SK-N-SH (cell line): ENCODE measurements at regions not wholly inside any gene's neighbourhood (a gene's known extent, or its start where the extent isn't known, plus 50 kb on each side); places are given as distances from the start of the nearest gene placed in this dataset.

Experiments used
- CTCF ChIA-PET: fragments of 300-600, 350-600 bp; formaldehyde crosslinking; extraction: SDS; loops from one replicate; lab custom pipeline; 2021; lab: Yijun Ruan, JAX
- POLR2A ChIA-PET: fragments of 350-600 bp; sonication (Branson Sonifier 250); formaldehyde crosslinking; extraction: SDS; loops from one replicate; lab custom pipeline; 2020; ENCODE audit warnings: antibody characterized with exemption, inconsistent platforms; lab: Yijun Ruan, JAX
- DNase-seq: peaks from one replicate; pipeline ENCODE4 v3.0.0; 2012
- H2AFZ ChIP-seq: fragments of 200-600 bp; sonication (generic); 2 replicates; pipeline ENCODE4 v1.8.1; 2016; ENCODE audit warnings: antibody characterized with exemption, mild to moderate bottlenecking, low read depth
- H3F3A ChIP-seq: fragments of 200-600 bp; sonication (generic); replicated peaks from 2 replicates; pipeline ENCODE3; 2016; ENCODE audit warnings: antibody characterized with exemption, mild to moderate bottlenecking; ENCODE audit not compliant: insufficient read depth
- H3K27ac ChIP-seq, 2 experiments: fragments of 200-500 bp in 1 of 2; fragments of 200-600 bp in 1 of 2; sonication (Bioruptor generic) in 1 of 2; sonication (generic), shearing (Covaris generic) in 1 of 2; 2 replicates each; pipeline versions ENCODE4 v1.5.1 to v1.6.1; 2014 to 2016; ENCODE audit warnings: low read depth in 2 of 2, inconsistent platforms in 1 of 2, low read length in 1 of 2, mild to moderate bottlenecking in 1 of 2, mixed read lengths in 1 of 2
- H3K27me3 ChIP-seq: fragments of 200-600 bp; sonication (generic), shearing (Covaris generic); 2 replicates; pipeline ENCODE4 v1.6.1; 2016; ENCODE audit warnings: mixed run types; ENCODE audit not compliant: insufficient read depth
- H3K36me3 ChIP-seq, 2 experiments: fragments of 200-500 bp in 1 of 2; fragments of 200-600 bp in 1 of 2; sonication (Bioruptor generic) in 1 of 2; sonication (generic) in 1 of 2; replicated peaks in 1 of 2; 2 replicates each; pipeline versions ENCODE3 to v1.5.1; 2014 to 2016; ENCODE audit warnings: low read length in 1 of 2, mild to moderate bottlenecking in 1 of 2; ENCODE audit not compliant: insufficient read depth in 2 of 2, control insufficient read depth in 1 of 2
- H3K4me1 ChIP-seq, 2 experiments: fragments of 200-500 bp in 1 of 2; fragments of 200-600 bp in 1 of 2; sonication (Bioruptor generic) in 1 of 2; sonication (generic), shearing (Covaris generic) in 1 of 2; 2 replicates each; pipeline versions ENCODE4 v1.5.1 to v1.6.1; 2014 to 2016; ENCODE audit warnings: low read depth in 1 of 2, low read length in 1 of 2, mixed run types in 1 of 2; ENCODE audit not compliant: insufficient read depth in 2 of 2, control insufficient read depth in 1 of 2
- H3K4me2 ChIP-seq: fragments of 200-600 bp; sonication (generic), shearing (Covaris generic); 2 replicates; pipeline ENCODE4 v1.6.1; 2017; ENCODE audit warnings: mixed run types
- H3K4me3 ChIP-seq, 2 experiments: fragments of 200-500 bp in 1 of 2; fragments of 200-600 bp in 1 of 2; sonication (Bioruptor generic) in 1 of 2; sonication (generic), shearing (Covaris generic) in 1 of 2; 2 replicates each; pipeline versions ENCODE4 v1.5.1 to v1.8.1; 2014 to 2016; ENCODE audit warnings: low read depth in 2 of 2, inconsistent platforms in 1 of 2, low read length in 1 of 2, mild to moderate bottlenecking in 1 of 2, mixed read lengths in 1 of 2, moderate library complexity in 1 of 2
- H3K79me2 ChIP-seq: fragments of 200-600 bp; sonication (generic); 2 replicates; pipeline ENCODE4 v1.8.1; 2017; ENCODE audit warnings: mild to moderate bottlenecking; ENCODE audit not compliant: insufficient read depth
- H3K9ac ChIP-seq: fragments of 200-600 bp; sonication (generic); 2 replicates; pipeline ENCODE4 v1.6.1; 2017; ENCODE audit warnings: mixed run types
- H3K9me2 ChIP-seq: fragments of 200-600 bp; sonication (generic); 2 replicates; pipeline ENCODE4 v1.6.1; 2017; ENCODE audit warnings: mixed run types
- H3K9me3 ChIP-seq: fragments of 200-600 bp; sonication (generic); 2 replicates; pipeline ENCODE4 v1.6.1; 2017; ENCODE audit warnings: mixed run types, mild to moderate bottlenecking, moderate library complexity
- H4K20me1 ChIP-seq: fragments of 200-600 bp; sonication (generic); 2 replicates; pipeline ENCODE4 v1.6.1; 2017; ENCODE audit warnings: mild to moderate bottlenecking, mixed run types; ENCODE audit not compliant: insufficient read depth
- CHD2 ChIP-seq: fragments of 150-350 bp; IDR thresholded peaks from 2 replicates; pipeline ENCODE4 v1.6.1; 2018; ENCODE audit warnings: low read length; ENCODE audit not compliant: partially characterized antibody
- EP300 ChIP-seq, 2 experiments: IDR thresholded peaks; 2 replicates each; pipeline versions ENCODE4 v1.4.0 to v1.6.1; 2012; ENCODE audit warnings: borderline replicate concordance in 1 of 2, low read depth in 1 of 2, low read length in 1 of 2
- EZH2phosphoT487 ChIP-seq: fragments of 200-600 bp; sonication (generic); IDR thresholded peaks from 2 replicates; pipeline ENCODE4 v1.6.1; 2017; ENCODE audit warnings: low read depth, mixed run types, mild to moderate bottlenecking, antibody characterized with exemption, moderate library complexity, borderline replicate concordance
- FOXM1 ChIP-seq: IDR thresholded peaks from 2 replicates; pipeline ENCODE4 v1.4.0; 2012; ENCODE audit warnings: low read depth, mild to moderate bottlenecking
- GATA2 ChIP-seq: sonication (generic); formaldehyde crosslinking; IDR thresholded peaks from 2 replicates; pipeline ENCODE4 v1.5.0; 2020; ENCODE audit warnings: mild to moderate bottlenecking, missing genetic modification reagents
- JUND ChIP-seq: IDR thresholded peaks from 2 replicates; pipeline ENCODE4 v1.4.0; 2012
- MEF2A ChIP-seq: IDR thresholded peaks from 2 replicates; pipeline ENCODE4 v1.4.0; 2012; ENCODE audit warnings: low read depth, borderline replicate concordance
- POLR2AphosphoS5 ChIP-seq: IDR thresholded peaks from 2 replicates; pipeline ENCODE4 v1.6.1; 2012; ENCODE audit warnings: low read depth, low read length
- RAD21 ChIP-seq: IDR thresholded peaks from 2 replicates; pipeline ENCODE4 v1.6.1; 2012; ENCODE audit warnings: mild to moderate bottlenecking, low read length
- REST ChIP-seq: IDR thresholded peaks from 2 replicates; pipeline ENCODE4 v1.6.1; 2012; ENCODE audit warnings: mild to moderate bottlenecking, low read depth, low read length, moderate library complexity
- SIN3A ChIP-seq: IDR thresholded peaks from 2 replicates; pipeline ENCODE4 v1.6.1; 2012; ENCODE audit warnings: low read depth, mild to moderate bottlenecking, low read length, moderate library complexity, borderline replicate concordance
- TCF12 ChIP-seq: IDR thresholded peaks from 2 replicates; pipeline ENCODE4 v1.4.0; 2012
- TEAD4 ChIP-seq: IDR thresholded peaks from 2 replicates; pipeline ENCODE4 v1.4.0; 2012; ENCODE audit warnings: mild to moderate bottlenecking, borderline replicate concordance; ENCODE audit not compliant: insufficient read depth
- USF1 ChIP-seq: IDR thresholded peaks from 2 replicates; pipeline ENCODE4 v1.4.0; 2012; ENCODE audit warnings: low read depth, borderline replicate concordance
- WGBS: methylation state at CpG from one replicate; pipeline ENCODE4 v1.1.6; 2017; ENCODE audit warnings: low lambda C conversion rate; 5-methylcytosine and 5-hydroxymethylcytosine counted together
- TF ChIP-seq, protein P1 (sequence below): fragments of 150-350 bp; IDR thresholded peaks from 2 replicates; pipeline ENCODE4 v1.6.1; 2017; ENCODE audit warnings: antibody characterized with exemption, low read length, low read depth, borderline replicate concordance
- TF ChIP-seq, protein P2 (sequence below): IDR thresholded peaks from 2 replicates; pipeline ENCODE4 v1.4.0; 2012; ENCODE audit warnings: low read depth, borderline replicate concordance
- TF ChIP-seq, protein P3 (sequence below): fragments of 150-350 bp; IDR thresholded peaks from 2 replicates; pipeline ENCODE4 v1.6.1; 2016; ENCODE audit warnings: mild to moderate bottlenecking, low read depth, low read length

GRCh38 chr17:56675876-56676660, 82.6 kb downstream of the NOG start:
- no peak overlapping the region for H3K27ac ChIP-seq
- H3K4me2 ChIP-seq = no peak overlapping the region
- H3K4me1 ChIP-seq = peaks cover 8 to 15% of the 10 kb centered on the region in 2 experiments; a peak in 3 of 4 replicates
- no peaks in the 10 kb centered on the region; the same call in 1 of the 2 replicates for H3K27me3 ChIP-seq
- peaks cover 4% of the 10 kb centered on the region for H3F3A ChIP-seq
- no peak overlapping the region for H3K9ac ChIP-seq
- no peak overlapping the region for H3K4me3 ChIP-seq
- no peak for DNase-seq
- ChIA-PET POLR2A (no interaction called here), CTCF (interaction anchor here (1.0 to 2.8 kb wide), 4 partner anchors 21 to 104 kb away, joined by 3 to 15 read pairs (median 10); partner anchors contain the start of gene NOG)
- H4K20me1 ChIP-seq = no peaks in the 10 kb centered on the region
- no peak overlapping the region for H2AFZ ChIP-seq
- 67% methylated on average over 1 of the region's 1 CpG for WGBS
- H3K79me2 ChIP-seq = no peaks in the 10 kb centered on the region
- no peaks in the 10 kb centered on the region for H3K9me3 ChIP-seq
- no peaks in the 10 kb centered on the region for H3K9me2 ChIP-seq
- TF ChIP-seq REST (no peak), CHD2 (no peak), SIN3A (no peak), TEAD4 (no peak), EP300 (IDR thresholded peaks at IDR 0.05; ENCODE audit: borderline replicate concordance in 1 of 2, low read depth in 1 of 2, low read length in 1 of 2) (no peak), USF1 (no peak), JUND (no peak), RAD21 (no peak), GATA2 (CRISPR knock-in tag) (no peak), TCF12 (no peak), MEF2A (no peak), FOXM1 (no peak), POLR2AphosphoS5 (no peak), EZH2phosphoT487 (no peak)
- TF ChIP-seq, protein P1, sequence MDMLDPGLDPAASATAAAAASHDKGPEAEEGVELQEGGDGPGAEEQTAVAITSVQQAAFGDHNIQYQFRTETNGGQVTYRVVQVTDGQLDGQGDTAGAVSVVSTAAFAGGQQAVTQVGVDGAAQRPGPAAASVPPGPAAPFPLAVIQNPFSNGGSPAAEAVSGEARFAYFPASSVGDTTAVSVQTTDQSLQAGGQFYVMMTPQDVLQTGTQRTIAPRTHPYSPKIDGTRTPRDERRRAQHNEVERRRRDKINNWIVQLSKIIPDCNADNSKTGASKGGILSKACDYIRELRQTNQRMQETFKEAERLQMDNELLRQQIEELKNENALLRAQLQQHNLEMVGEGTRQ = no peak
- TF ChIP-seq, protein P2, sequence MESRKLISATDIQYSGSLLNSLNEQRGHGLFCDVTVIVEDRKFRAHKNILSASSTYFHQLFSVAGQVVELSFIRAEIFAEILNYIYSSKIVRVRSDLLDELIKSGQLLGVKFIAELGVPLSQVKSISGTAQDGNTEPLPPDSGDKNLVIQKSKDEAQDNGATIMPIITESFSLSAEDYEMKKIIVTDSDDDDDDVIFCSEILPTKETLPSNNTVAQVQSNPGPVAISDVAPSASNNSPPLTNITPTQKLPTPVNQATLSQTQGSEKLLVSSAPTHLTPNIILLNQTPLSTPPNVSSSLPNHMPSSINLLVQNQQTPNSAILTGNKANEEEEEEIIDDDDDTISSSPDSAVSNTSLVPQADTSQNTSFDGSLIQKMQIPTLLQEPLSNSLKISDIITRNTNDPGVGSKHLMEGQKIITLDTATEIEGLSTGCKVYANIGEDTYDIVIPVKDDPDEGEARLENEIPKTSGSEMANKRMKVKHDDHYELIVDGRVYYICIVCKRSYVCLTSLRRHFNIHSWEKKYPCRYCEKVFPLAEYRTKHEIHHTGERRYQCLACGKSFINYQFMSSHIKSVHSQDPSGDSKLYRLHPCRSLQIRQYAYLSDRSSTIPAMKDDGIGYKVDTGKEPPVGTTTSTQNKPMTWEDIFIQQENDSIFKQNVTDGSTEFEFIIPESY = no peak
- TF ChIP-seq, protein P3, sequence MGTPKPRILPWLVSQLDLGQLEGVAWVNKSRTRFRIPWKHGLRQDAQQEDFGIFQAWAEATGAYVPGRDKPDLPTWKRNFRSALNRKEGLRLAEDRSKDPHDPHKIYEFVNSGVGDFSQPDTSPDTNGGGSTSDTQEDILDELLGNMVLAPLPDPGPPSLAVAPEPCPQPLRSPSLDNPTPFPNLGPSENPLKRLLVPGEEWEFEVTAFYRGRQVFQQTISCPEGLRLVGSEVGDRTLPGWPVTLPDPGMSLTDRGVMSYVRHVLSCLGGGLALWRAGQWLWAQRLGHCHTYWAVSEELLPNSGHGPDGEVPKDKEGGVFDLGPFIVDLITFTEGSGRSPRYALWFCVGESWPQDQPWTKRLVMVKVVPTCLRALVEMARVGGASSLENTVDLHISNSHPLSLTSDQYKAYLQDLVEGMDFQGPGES = no peak
- no peaks in the 10 kb centered on the region for H3K36me3 ChIP-seq
